ENCODE measurements at regions not wholly inside any gene's neighbourhood (a gene's known extent, or its start where the extent isn't known, plus 50 kb on each side); places are given as distances from the start of the nearest gene placed in this dataset.

DNA sequence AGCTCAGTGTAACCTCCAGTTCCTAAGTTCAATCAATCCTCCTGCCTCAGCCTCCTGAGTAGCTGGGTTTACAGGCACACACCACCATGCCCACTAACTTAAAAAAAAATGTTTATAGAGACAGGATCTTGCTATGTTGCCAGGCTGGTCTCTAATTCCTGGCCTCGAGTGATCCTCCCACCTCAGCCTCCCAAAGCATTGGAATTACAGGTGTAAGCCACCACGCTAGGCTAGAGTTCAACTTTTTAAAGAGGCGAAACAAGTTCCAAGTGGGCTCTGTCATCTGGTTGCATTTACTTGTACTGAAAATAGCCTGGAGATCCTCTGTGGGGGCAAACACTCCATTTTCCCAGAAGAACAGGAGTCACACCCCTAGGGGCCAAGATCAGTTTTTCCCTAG, 100.7 kb upstream of the RIPOR2 start:
- Mint-ChIP-seq H3K27me3 (no peaks in the 10 kb centered on the region), H3K27ac (peak overlapping the region; percentile 84), H3K4me3 (peak overlapping the region; percentile 77), H3K9me3 (peaks cover 3% of the 10 kb centered on the region), H3K36me3 (ENCODE audit: low read depth) (peaks cover 9% of the 10 kb centered on the region), H3K4me1 (ENCODE audit: low read depth) (peaks cover 62% of the 10 kb centered on the region)
- ATAC-seq (no peak), DNase-seq (no peak)
- intact Hi-C loops (cut with micrococcal nuclease) = no loop called here
- CTCF ChIA-PET = interaction anchor here (0.8 to 11.9 kb wide), 8 partner anchors 10 to 179 kb away, joined by 3 to 122 read pairs (median 6); no protein-coding TSS in a partner anchor
- no peak for TF ChIP-seq CTCF (IDR thresholded peaks at IDR 0.05)
- POLR2A ChIA-PET = interaction anchor here (1.3 to 4.4 kb wide), 4 partner anchors 9 to 100 kb away, joined by 3 to 32 read pairs (median 6); partner anchors contain the start of gene RIPOR2

GRCh38 chr6:25038300-25038699, 102.5 kb upstream of the RIPOR2 start:
- ChIA-PET CTCF (interaction anchor here (0.9 to 11.9 kb wide), 8 partner anchors 10 to 105 kb away, joined by 3 to 122 read pairs (median 8); no protein-coding TSS in a partner anchor), POLR2A (interaction anchor here (0.5 to 4.4 kb wide), 5 partner anchors 11 to 266 kb away, joined by 3 to 32 read pairs (median 6); no protein-coding TSS in a partner anchor)
- peaks cover 3% of the 10 kb centered on the region for H3K9me3 Mint-ChIP-seq
- no peak for DNase-seq
- intact Hi-C loops (cut with micrococcal nuclease) = no loop called here
- no peak for TF ChIP-seq CTCF (IDR thresholded peaks at IDR 0.05)
- no peaks in the 10 kb centered on the region for H3K27me3 Mint-ChIP-seq
- ATAC-seq = no peak
- peak overlapping the region; percentile 92 for H3K27ac Mint-ChIP-seq
- H3K4me1 Mint-ChIP-seq (ENCODE audit: low read depth) = peaks cover 75% of the 10 kb centered on the region
- H3K36me3 Mint-ChIP-seq (ENCODE audit: low read depth) = peaks cover 9% of the 10 kb centered on the region
- H3K4me3 Mint-ChIP-seq = no peak overlapping the region

- H3K9me3 Mint-ChIP-seq = peaks cover 3% of the 10 kb centered on the region
- H3K4me3 Mint-ChIP-seq = peak overlapping the region; percentile 83
- intact Hi-C loops (cut with micrococcal nuclease) = no loop called here
- peaks cover 9% of the 10 kb centered on the region for H3K36me3 Mint-ChIP-seq (ENCODE audit: low read depth)
- H3K27ac Mint-ChIP-seq = peak overlapping the region; percentile 92
- peaks cover 75% of the 10 kb centered on the region for H3K4me1 Mint-ChIP-seq (ENCODE audit: low read depth)
- no peak for TF ChIP-seq CTCF (IDR thresholded peaks at IDR 0.05)
- no peaks in the 10 kb centered on the region for H3K27me3 Mint-ChIP-seq
- DNase-seq (no peak), ATAC-seq (no peak)
- POLR2A ChIA-PET = interaction anchor here (0.9 to 1.8 kb wide), 4 partner anchors 12 to 105 kb away, joined by 3 to 15 read pairs (median 4); no protein-coding TSS in a partner anchor
- CTCF ChIA-PET = interaction anchor here (0.9 to 11.9 kb wide), 8 partner anchors 10 to 105 kb away, joined by 3 to 122 read pairs (median 8); no protein-coding TSS in a partner anchor
These were observed 103.2 kb upstream of the RIPOR2 start for GRCh38 chr6:25038999-25039398.

DNA sequence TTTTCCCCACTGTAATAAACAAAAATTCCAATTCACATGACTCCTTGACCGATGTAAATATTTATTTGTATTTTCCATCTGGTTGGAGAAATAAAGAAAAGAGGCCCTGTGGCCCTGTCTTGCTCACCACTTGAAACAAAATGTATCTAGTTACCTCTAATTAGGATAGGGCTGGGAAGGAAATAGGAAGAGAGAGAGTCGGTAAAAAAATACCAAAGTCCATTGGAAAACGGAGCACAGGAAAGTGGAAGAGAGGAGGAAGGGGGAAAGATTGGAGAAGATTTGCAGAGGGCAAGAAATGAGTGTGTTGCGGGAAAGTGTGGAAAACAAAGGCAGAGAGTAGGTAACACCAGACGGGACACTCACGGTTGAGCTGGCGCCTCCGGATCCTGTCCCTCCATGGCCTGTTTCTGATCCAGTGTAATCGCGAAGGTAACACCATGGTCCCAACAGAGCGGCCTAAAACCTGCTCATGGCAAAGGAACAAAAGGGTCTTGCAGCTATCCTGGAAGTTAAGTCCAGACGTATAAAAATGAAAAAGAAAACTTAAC, 105.8 kb upstream of the RIPOR2 start:
- Mint-ChIP-seq H3K27ac (peak overlapping the region; percentile 92), H3K4me3 (peak overlapping the region; percentile 83), H3K27me3 (no peaks in the 10 kb centered on the region), H3K4me1 (ENCODE audit: low read depth) (peaks cover 56% of the 10 kb centered on the region), H3K36me3 (ENCODE audit: low read depth) (peaks cover 9% of the 10 kb centered on the region), H3K9me3 (peaks cover 3% of the 10 kb centered on the region)
- intact Hi-C loops (cut with micrococcal nuclease) = no loop called here
- ChIA-PET CTCF (interaction anchor here (0.8 to 11.9 kb wide), 5 partner anchors 15 to 107 kb away, joined by 4 to 122 read pairs (median 8); no protein-coding TSS in a partner anchor), POLR2A (interaction anchor here (1.2 to 1.8 kb wide), 2 partner anchors 10 to 15 kb away, joined by 4 to 5 read pairs; no protein-coding TSS in a partner anchor)
- TF ChIP-seq CTCF (IDR thresholded peaks at IDR 0.05) = no peak
- DNase-seq = no peak
- ATAC-seq = peak; percentile 16

GRCh38 chr6:25042036-25042521, 106.3 kb upstream of the RIPOR2 start:
- H3K4me3 Mint-ChIP-seq = peak overlapping the region; percentile 83
- ChIA-PET CTCF (interaction anchor here (0.8 to 11.9 kb wide), 6 partner anchors 12 to 107 kb away, joined by 4 to 122 read pairs (median 9); no protein-coding TSS in a partner anchor), POLR2A (interaction anchor here (1.2 to 1.8 kb wide), 3 partner anchors 9 to 16 kb away, joined by 4 to 5 read pairs (median 4); no protein-coding TSS in a partner anchor)
- TF ChIP-seq CTCF (IDR thresholded peaks at IDR 0.05) = no peak
- peak; percentile 64 for DNase-seq
- peak overlapping the region; percentile 92 for H3K27ac Mint-ChIP-seq
- H3K9me3 Mint-ChIP-seq = peaks cover 3% of the 10 kb centered on the region
- intact Hi-C loops (cut with micrococcal nuclease) = no loop called here
- peak; percentile 64 for ATAC-seq
- H3K27me3 Mint-ChIP-seq = no peaks in the 10 kb centered on the region
- peaks cover 9% of the 10 kb centered on the region for H3K36me3 Mint-ChIP-seq (ENCODE audit: low read depth)
- peaks cover 52% of the 10 kb centered on the region for H3K4me1 Mint-ChIP-seq (ENCODE audit: low read depth)

All from activated CD8-positive, alpha-beta T cell treated with anti-CD3 and anti-CD28 coated beads for 36 hours (primary cell).